Lung (tissue), 11 donors: ENCODE measurements at regions not wholly inside any gene's neighbourhood (a gene's known extent, or its start where the extent isn't known, plus 50 kb on each side); places are given as distances from the start of the nearest gene placed in this dataset.

Source experiments
- ATAC-seq: fragments of 200-7000 bp; cut with Tn5 transposase; one replicate; pipeline ENCODE4 v1.9.1; 2020; ENCODE audit warnings: moderate number of reproducible peaks; ENCODE audit not compliant: insufficient read depth, low FRiP score
- DNase-seq, 3 donors: peaks; one replicate each; pipeline ENCODE4 v3.0.0-alpha.2; 2013 to 2017
- H3K27ac ChIP-seq, 2 donors: one replicate each; pipeline ENCODE4 v1.5.1; 2013; ENCODE audit warnings: mild to moderate bottlenecking in 2 of 2, moderate library complexity in 2 of 2, control low read depth in 1 of 2, inconsistent platforms in 1 of 2, low read depth in 1 of 2, low read length in 1 of 2
- H3K27me3 ChIP-seq, 3 donors: one replicate each; pipeline ENCODE4 v1.5.1; 2013; ENCODE audit warnings: low read length in 2 of 3; ENCODE audit not compliant: control insufficient read depth in 3 of 3, insufficient read depth in 3 of 3
- H3K36me3 ChIP-seq, 4 donors: one replicate each; pipeline ENCODE4 v1.5.1; 2013; ENCODE audit warnings: low read length in 4 of 4, mild to moderate bottlenecking in 1 of 4, moderate library complexity in 1 of 4; ENCODE audit not compliant: control insufficient read depth in 4 of 4, insufficient read depth in 4 of 4
- H3K4me1 ChIP-seq, 5 donors: one replicate each; pipeline ENCODE4 v1.5.1; 2013; ENCODE audit warnings: low read length in 5 of 5, mild to moderate bottlenecking in 2 of 5, moderate library complexity in 1 of 5; ENCODE audit not compliant: control insufficient read depth in 5 of 5, insufficient read depth in 5 of 5
- H3K4me3 ChIP-seq: one replicate; pipeline ENCODE4 v1.5.1; 2013; ENCODE audit warnings: mild to moderate bottlenecking, control low read depth, moderate library complexity
- H3K9ac ChIP-seq, 2 donors: one replicate each; pipeline ENCODE4 v1.5.1; 2013; ENCODE audit warnings: low read length in 2 of 2, control low read depth in 1 of 2; ENCODE audit not compliant: insufficient read depth in 1 of 2
- H3K9me3 ChIP-seq, 4 donors: one replicate each; pipeline ENCODE4 v1.5.1; 2013; ENCODE audit warnings: low read length in 3 of 4, mild to moderate bottlenecking in 1 of 4, moderate library complexity in 1 of 4; ENCODE audit not compliant: control insufficient read depth in 4 of 4, insufficient read depth in 3 of 4
- CTCF ChIP-seq: IDR thresholded peaks from 2 replicates; pipeline ENCODE4 v1.5.1; 2012; ENCODE audit warnings: mild to moderate bottlenecking; ENCODE audit errors: control extremely low read depth, extremely low read depth
- WGBS, 2 donors: extraction: QIAGEN DNeasy Blood & Tissue Kit; methylation state at CpG; one replicate each; pipeline ENCODE4 v1.1.7; 2013; 5-methylcytosine and 5-hydroxymethylcytosine counted together
- donor health status: control.
- donor health status: control.
- donor health status: Bipolar disorder and iron deficiency.
- donor health status: healthy.
- donor health status: DM: yes; HTN: yes; CAD: no.

- DNase-seq (peak; percentile 62 to 79 (median 74)), ATAC-seq (peak; percentile 96)
- no peak overlapping the region for H3K9ac ChIP-seq
- WGBS, 2 donors = 17 to 22% methylated on average over 8 of the region's 8 CpGs
- no peaks in the 10 kb centered on the region for H3K27me3 ChIP-seq
- H3K4me3 ChIP-seq = no peak overlapping the region
- TF ChIP-seq CTCF = peak; percentile 66
- no peaks in the 10 kb centered on the region for H3K36me3 ChIP-seq
- no peaks in the 10 kb centered on the region for H3K9me3 ChIP-seq
- no peak overlapping the region for H3K27ac ChIP-seq
- H3K4me1 ChIP-seq = peaks cover 0 to 9% (median 0%) of the 10 kb centered on the region in 5 donors
Measured at GRCh38 chr11:103682318-103683184, 353.9 kb upstream of the DDI1 start.

- no peak for TF ChIP-seq CTCF
- Histone ChIP-seq H3K36me3 (no peaks in the 10 kb centered on the region), H3K27ac (no peak overlapping the region), H3K4me3 (no peak overlapping the region), H3K4me1 (peaks cover 0 to 9% (median 0%) of the 10 kb centered on the region in 5 donors), H3K9me3 (no peaks in the 10 kb centered on the region), H3K27me3 (no peaks in the 10 kb centered on the region), H3K9ac (no peak overlapping the region)
- DNase-seq (no peak), ATAC-seq (no peak)
- WGBS, 2 donors = 93 to 96% methylated on average over 2 of the region's 2 CpGs
Measured at GRCh38 chr11:103683576-103683975, 352.9 kb upstream of the DDI1 start.

- ATAC-seq = no peak
- TF ChIP-seq CTCF = no peak
- 83 to 92% methylated on average over 3 of the region's 3 CpGs for WGBS, 2 donors
- H3K4me3 ChIP-seq = no peak overlapping the region
- H3K9me3 ChIP-seq = no peaks in the 10 kb centered on the region
- H3K36me3 ChIP-seq = no peaks in the 10 kb centered on the region
- DNase-seq = no peak
- H3K4me1 ChIP-seq = no peaks in the 10 kb centered on the region
- no peak overlapping the region for H3K9ac ChIP-seq
- no peaks in the 10 kb centered on the region for H3K27me3 ChIP-seq
- H3K27ac ChIP-seq = no peak overlapping the region
Measured at GRCh38 chr11:103688924-103689323, 347.5 kb upstream of the DDI1 start.

GRCh38 chr11:103690356-103690755, 346.1 kb upstream of the DDI1 start:
- Histone ChIP-seq H3K4me3 (no peak overlapping the region), H3K9me3 (no peaks in the 10 kb centered on the region), H3K27ac (no peak overlapping the region), H3K9ac (no peak overlapping the region), H3K27me3 (no peaks in the 10 kb centered on the region), H3K36me3 (no peaks in the 10 kb centered on the region), H3K4me1 (no peaks in the 10 kb centered on the region)
- WGBS, 2 donors = 85 to 94% methylated on average over 1 of the region's 1 CpG
- no peak for TF ChIP-seq CTCF
- DNase-seq (no peak), ATAC-seq (no peak)
